Loucy (cell line): ENCODE measurements at regions not wholly inside any gene's neighbourhood (a gene's known extent, or its start where the extent isn't known, plus 50 kb on each side); places are given as distances from the start of the nearest gene placed in this dataset.

ENCODE experiments used
- CTCF ChIP-seq: fragments of 200-600 bp; sonication (generic); conservative IDR thresholded peaks from 2 replicates; pipeline ENCODE4 v1.5.1; 2014; ENCODE audit warnings: mild to moderate bottlenecking, antibody characterized with exemption, low read length
- EZH2phosphoT487 ChIP-seq: fragments of 200-600 bp; IDR thresholded peaks from 2 replicates; pipeline ENCODE4 v1.6.1; 2018; ENCODE audit warnings: antibody characterized with exemption, mild to moderate bottlenecking, moderate library complexity, borderline replicate concordance

- no peak for TF ChIP-seq CTCF
- no peak for TF ChIP-seq EZH2phosphoT487
These were observed 448.3 kb upstream of the SPANXN1 start for GRCh38 chrX:144798972-144799371.
